ENCODE measurements at regions not wholly inside any gene's neighbourhood (a gene's known extent, or its start where the extent isn't known, plus 50 kb on each side); places are given as distances from the start of the nearest gene placed in this dataset.
"Not testable (repeated sequence)": the region's sequence is repeated elsewhere in the genome, so short reads cannot be mapped to it uniquely, and the experiment has no call there.

GRCh38 chr4:85127653-85128052 lies 161.2 kb upstream of the WDFY3 start:
- H3K9me3 ChIP-seq (ENCODE audit: control insufficient read depth in 1 of 2, low read length in 2 of 2) = peaks cover 4 to 8% of the 10 kb centered on the region in 2 donors
- no peak overlapping the region for H3K27ac ChIP-seq (ENCODE audit: low read depth, low read length)

DNA sequence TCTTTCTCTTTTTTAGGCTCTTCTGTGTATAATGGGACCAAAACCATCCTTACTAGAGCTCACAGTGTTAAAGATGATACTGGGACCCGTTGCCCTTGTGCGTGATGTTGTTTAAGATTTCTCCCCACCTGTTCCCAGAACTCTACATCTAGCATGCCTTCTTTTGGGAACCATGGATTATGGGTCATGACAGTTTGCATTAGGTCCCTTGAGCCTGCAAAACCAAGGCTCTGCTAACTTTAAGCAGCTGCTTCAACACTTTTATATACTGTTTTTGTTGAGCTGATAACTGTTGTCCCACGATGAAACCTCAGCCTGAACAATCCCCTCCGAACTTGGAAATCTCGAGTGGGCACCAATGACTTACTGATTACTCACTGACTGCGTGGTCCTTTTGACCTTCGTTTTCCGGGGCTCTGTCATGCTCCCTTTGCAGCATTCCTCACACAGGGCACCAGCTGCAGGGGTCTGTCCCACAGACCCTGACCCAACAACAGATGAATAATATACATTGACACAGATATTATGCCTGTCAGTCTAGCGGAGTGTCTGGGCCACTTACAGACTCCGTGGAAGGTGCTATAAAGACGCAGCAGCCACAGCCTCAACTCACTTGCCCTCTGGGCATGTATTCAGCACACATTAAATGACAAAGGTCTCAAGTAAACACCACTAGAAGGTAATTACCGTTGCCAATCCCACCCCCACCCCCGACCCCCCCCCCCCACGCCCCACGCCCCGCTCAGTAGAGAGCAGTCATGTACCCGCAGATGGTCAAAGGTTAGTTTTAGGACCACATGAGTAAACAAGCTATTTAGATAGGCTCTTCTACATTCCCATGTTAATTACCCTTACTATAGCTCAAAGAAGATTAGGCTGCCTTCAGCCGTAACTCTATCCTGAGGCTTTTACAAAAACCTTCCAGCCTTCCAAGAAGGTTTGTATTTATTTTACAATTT lies 162.0 kb upstream of the WDFY3 start:
- Histone ChIP-seq H3K9ac (ENCODE audit: low read depth in 1 of 2, low read length in 2 of 2) (no peak overlapping the region), H3K9me3 (ENCODE audit: control insufficient read depth in 1 of 2, low read length in 2 of 2) (peaks cover 4 to 8% of the 10 kb centered on the region in 2 donors), H3K27me3 (ENCODE audit: control insufficient read depth in 1 of 2, insufficient read depth in 2 of 2, low read length in 2 of 2) (no peaks in the 10 kb centered on the region), H3K36me3 (ENCODE audit: control insufficient read depth in 1 of 2, insufficient read depth in 2 of 2, low read length in 2 of 2) (no peaks in the 10 kb centered on the region), H3K4me3 (ENCODE audit: low read depth in 1 of 2, low read length in 2 of 2) (no peak overlapping the region), H3K27ac (ENCODE audit: low read depth, low read length) (no peak overlapping the region), H3K4me1 (ENCODE audit: control insufficient read depth in 1 of 2, insufficient read depth in 2 of 2, low read length in 2 of 2) (no peaks in the 10 kb centered on the region)

More at GRCh38 chr4:85127653-85128052, 161.2 kb upstream of the WDFY3 start:
- Histone ChIP-seq H3K36me3 (ENCODE audit: control insufficient read depth in 1 of 2, insufficient read depth in 2 of 2, low read length in 2 of 2) (no peaks in the 10 kb centered on the region), H3K4me3 (ENCODE audit: low read depth in 1 of 2, low read length in 2 of 2) (no peak overlapping the region), H3K4me1 (ENCODE audit: control insufficient read depth in 1 of 2, insufficient read depth in 2 of 2, low read length in 2 of 2) (no peaks in the 10 kb centered on the region), H3K9ac (ENCODE audit: low read depth in 1 of 2, low read length in 2 of 2) (no peak overlapping the region), H3K27me3 (ENCODE audit: control insufficient read depth in 1 of 2, insufficient read depth in 2 of 2, low read length in 2 of 2) (no peaks in the 10 kb centered on the region)

- H3K36me3 ChIP-seq (ENCODE audit: control insufficient read depth in 1 of 2, insufficient read depth in 2 of 2, low read length in 2 of 2); H3K9ac ChIP-seq (ENCODE audit: low read depth in 1 of 2, low read length in 2 of 2); H3K27ac ChIP-seq (ENCODE audit: low read depth, low read length); H3K4me1 ChIP-seq (ENCODE audit: control insufficient read depth in 1 of 2, insufficient read depth in 2 of 2, low read length in 2 of 2); H3K4me3 ChIP-seq (ENCODE audit: low read depth in 1 of 2, low read length in 2 of 2); H3K9me3 ChIP-seq (ENCODE audit: control insufficient read depth in 1 of 2, low read length in 2 of 2); H3K27me3 ChIP-seq (ENCODE audit: control insufficient read depth in 1 of 2, insufficient read depth in 2 of 2, low read length in 2 of 2): not testable (repeated sequence)
Observed at GRCh38 chr4:85129354-85130125, 163.1 kb upstream of the WDFY3 start.

- Histone ChIP-seq H3K4me3 (ENCODE audit: low read depth in 1 of 2, low read length in 2 of 2) (no peak overlapping the region), H3K27ac (ENCODE audit: low read depth, low read length) (no peak overlapping the region), H3K36me3 (ENCODE audit: control insufficient read depth in 1 of 2, insufficient read depth in 2 of 2, low read length in 2 of 2) (no peaks in the 10 kb centered on the region), H3K9me3 (ENCODE audit: control insufficient read depth in 1 of 2, low read length in 2 of 2) (peaks cover 4 to 8% of the 10 kb centered on the region in 2 donors), H3K27me3 (ENCODE audit: control insufficient read depth in 1 of 2, insufficient read depth in 2 of 2, low read length in 2 of 2) (no peaks in the 10 kb centered on the region), H3K9ac (ENCODE audit: low read depth in 1 of 2, low read length in 2 of 2) (no peak overlapping the region), H3K4me1 (ENCODE audit: control insufficient read depth in 1 of 2, insufficient read depth in 2 of 2, low read length in 2 of 2) (no peaks in the 10 kb centered on the region)
Observed at GRCh38 chr4:85132117-85132516, 165.6 kb upstream of the WDFY3 start.

- H3K27ac ChIP-seq (ENCODE audit: low read depth, low read length) = no peak overlapping the region
- H3K36me3 ChIP-seq (ENCODE audit: control insufficient read depth in 1 of 2, insufficient read depth in 2 of 2, low read length in 2 of 2) = no peaks in the 10 kb centered on the region
- no peak overlapping the region for H3K4me3 ChIP-seq (ENCODE audit: low read depth in 1 of 2, low read length in 2 of 2)
- no peaks in the 10 kb centered on the region for H3K27me3 ChIP-seq (ENCODE audit: control insufficient read depth in 1 of 2, insufficient read depth in 2 of 2, low read length in 2 of 2)
- peaks cover 4 to 8% of the 10 kb centered on the region in 2 donors for H3K9me3 ChIP-seq (ENCODE audit: control insufficient read depth in 1 of 2, low read length in 2 of 2)
- no peak overlapping the region for H3K9ac ChIP-seq (ENCODE audit: low read depth in 1 of 2, low read length in 2 of 2)
- no peaks in the 10 kb centered on the region for H3K4me1 ChIP-seq (ENCODE audit: control insufficient read depth in 1 of 2, insufficient read depth in 2 of 2, low read length in 2 of 2)
Observed at GRCh38 chr4:85132570-85132969, 166.1 kb upstream of the WDFY3 start.

DNA sequence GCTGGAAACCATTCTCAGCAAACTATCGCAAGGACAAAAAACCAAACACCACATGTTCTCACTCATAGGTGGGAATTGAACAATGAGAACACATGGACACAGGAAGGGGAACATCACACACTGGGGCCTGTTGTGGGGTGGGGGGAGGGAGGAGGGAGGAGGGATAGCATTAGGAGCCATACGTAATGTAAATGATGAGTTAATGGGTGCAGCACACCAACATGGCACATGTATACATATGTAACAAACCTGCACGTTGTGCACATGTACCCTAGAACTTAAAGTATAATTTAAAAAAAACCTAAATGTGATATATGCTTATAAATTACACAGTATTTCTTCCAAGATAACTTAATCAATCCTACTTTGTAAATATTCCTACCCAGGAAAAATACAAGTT lies 173.3 kb upstream of the WDFY3 start:
- H3K9me3 ChIP-seq (ENCODE audit: control insufficient read depth in 1 of 2, low read length in 2 of 2); H3K4me1 ChIP-seq (ENCODE audit: control insufficient read depth in 1 of 2, insufficient read depth in 2 of 2, low read length in 2 of 2); H3K9ac ChIP-seq (ENCODE audit: low read depth in 1 of 2, low read length in 2 of 2); H3K27ac ChIP-seq (ENCODE audit: low read depth, low read length); H3K4me3 ChIP-seq (ENCODE audit: low read depth in 1 of 2, low read length in 2 of 2); H3K27me3 ChIP-seq (ENCODE audit: control insufficient read depth in 1 of 2, insufficient read depth in 2 of 2, low read length in 2 of 2); H3K36me3 ChIP-seq (ENCODE audit: control insufficient read depth in 1 of 2, insufficient read depth in 2 of 2, low read length in 2 of 2): not testable (repeated sequence)

DNA sequence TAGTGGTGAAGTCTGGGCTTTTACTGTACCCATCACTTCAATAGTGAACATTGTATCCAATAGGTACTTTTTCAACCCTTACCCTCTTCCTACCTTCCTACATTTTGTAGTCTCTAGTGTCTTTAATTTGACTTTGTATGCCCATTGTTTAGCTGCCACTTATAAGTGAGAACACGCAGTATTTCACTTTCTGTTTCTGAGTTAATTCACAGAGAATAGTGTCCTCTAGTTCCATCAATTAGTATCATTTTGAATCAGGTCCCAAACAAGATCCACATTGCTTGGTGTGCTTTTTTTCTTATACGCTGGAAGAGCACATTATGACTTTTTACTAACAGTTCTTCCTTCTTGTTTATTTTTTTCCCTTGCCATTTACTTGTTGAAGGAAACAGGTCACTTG lies 176.0 kb upstream of the WDFY3 start:
- Histone ChIP-seq H3K9ac (ENCODE audit: low read depth in 1 of 2, low read length in 2 of 2) (no peak overlapping the region), H3K9me3 (ENCODE audit: control insufficient read depth in 1 of 2, low read length in 2 of 2) (no peaks in the 10 kb centered on the region), H3K27me3 (ENCODE audit: control insufficient read depth in 1 of 2, insufficient read depth in 2 of 2, low read length in 2 of 2) (no peaks in the 10 kb centered on the region), H3K4me1 (ENCODE audit: control insufficient read depth in 1 of 2, insufficient read depth in 2 of 2, low read length in 2 of 2) (no peaks in the 10 kb centered on the region), H3K36me3 (ENCODE audit: control insufficient read depth in 1 of 2, insufficient read depth in 2 of 2, low read length in 2 of 2) (no peaks in the 10 kb centered on the region), H3K27ac (ENCODE audit: low read depth, low read length) (no peak overlapping the region), H3K4me3 (ENCODE audit: low read depth in 1 of 2, low read length in 2 of 2) (no peak overlapping the region)

DNA sequence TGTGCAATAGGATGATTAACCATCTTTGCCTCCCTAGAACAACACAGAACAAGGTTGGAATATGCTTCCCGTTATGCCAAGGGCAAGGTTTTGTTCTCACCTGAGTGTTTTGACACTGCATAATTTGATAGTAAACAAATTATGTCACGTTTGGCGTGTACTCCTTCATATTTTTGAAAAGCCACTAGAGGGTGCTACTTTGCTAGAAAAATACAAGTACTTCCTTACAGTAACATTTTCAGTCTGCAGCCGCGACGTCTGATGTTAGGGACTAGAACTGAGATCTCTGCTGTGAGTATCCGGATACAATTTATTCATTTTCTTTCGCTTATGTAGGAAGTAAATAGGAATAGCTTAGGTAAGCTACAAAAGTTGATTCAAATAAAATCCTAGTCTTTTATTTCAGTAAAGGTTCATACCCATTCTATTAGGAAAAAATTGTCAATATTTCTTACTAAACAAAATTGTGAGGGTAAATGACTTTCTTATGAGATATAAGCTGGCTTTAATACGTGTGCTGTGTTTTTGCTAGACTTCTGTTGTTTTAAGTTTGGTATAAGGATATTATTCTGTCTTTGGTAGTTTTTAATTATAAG lies 181.1 kb upstream of the WDFY3 start:
- Histone ChIP-seq H3K9ac (ENCODE audit: low read depth in 1 of 2, low read length in 2 of 2) (no peak overlapping the region), H3K4me3 (ENCODE audit: low read depth in 1 of 2, low read length in 2 of 2) (no peak overlapping the region), H3K27me3 (ENCODE audit: control insufficient read depth in 1 of 2, insufficient read depth in 2 of 2, low read length in 2 of 2) (no peaks in the 10 kb centered on the region)

DNA sequence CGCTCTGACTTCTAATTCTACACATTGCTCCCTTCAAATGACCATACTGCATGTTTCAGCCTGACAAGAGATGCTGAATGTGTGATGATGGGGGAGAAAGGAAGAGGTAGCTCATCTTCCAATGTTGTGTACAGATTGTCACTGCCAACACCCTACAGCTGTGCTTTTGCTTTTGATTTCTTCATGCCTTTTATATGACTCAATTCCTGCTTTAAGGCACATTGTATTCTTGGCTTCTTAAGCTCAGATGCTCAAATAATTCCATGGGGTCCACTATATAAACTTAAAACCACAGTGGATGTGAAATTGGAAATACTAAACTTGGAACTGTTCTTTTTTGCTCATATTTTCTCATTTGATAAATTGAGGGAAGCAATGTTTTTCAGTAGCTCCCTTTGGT lies 183.2 kb upstream of the WDFY3 start:
- H3K9me3 ChIP-seq (ENCODE audit: control insufficient read depth in 1 of 2, low read length in 2 of 2) = no peaks in the 10 kb centered on the region
- no peaks in the 10 kb centered on the region for H3K36me3 ChIP-seq (ENCODE audit: control insufficient read depth in 1 of 2, insufficient read depth in 2 of 2, low read length in 2 of 2)
- H3K9ac ChIP-seq (ENCODE audit: low read depth in 1 of 2, low read length in 2 of 2) = no peak overlapping the region
- no peak overlapping the region for H3K27ac ChIP-seq (ENCODE audit: low read depth, low read length)
- H3K4me1 ChIP-seq (ENCODE audit: control insufficient read depth in 1 of 2, insufficient read depth in 2 of 2, low read length in 2 of 2) = no peaks in the 10 kb centered on the region
- H3K4me3 ChIP-seq (ENCODE audit: low read depth in 1 of 2, low read length in 2 of 2) = no peak overlapping the region
- no peaks in the 10 kb centered on the region for H3K27me3 ChIP-seq (ENCODE audit: control insufficient read depth in 1 of 2, insufficient read depth in 2 of 2, low read length in 2 of 2)

More for the DNA sequence above, 181.1 kb upstream of the WDFY3 start:
- H3K36me3 ChIP-seq (ENCODE audit: control insufficient read depth in 1 of 2, insufficient read depth in 2 of 2, low read length in 2 of 2) = no peaks in the 10 kb centered on the region
- H3K4me1 ChIP-seq (ENCODE audit: control insufficient read depth in 1 of 2, insufficient read depth in 2 of 2, low read length in 2 of 2) = no peaks in the 10 kb centered on the region
- H3K9me3 ChIP-seq (ENCODE audit: control insufficient read depth in 1 of 2, low read length in 2 of 2) = no peaks in the 10 kb centered on the region
- H3K27ac ChIP-seq (ENCODE audit: low read depth, low read length) = no peak overlapping the region

DNA sequence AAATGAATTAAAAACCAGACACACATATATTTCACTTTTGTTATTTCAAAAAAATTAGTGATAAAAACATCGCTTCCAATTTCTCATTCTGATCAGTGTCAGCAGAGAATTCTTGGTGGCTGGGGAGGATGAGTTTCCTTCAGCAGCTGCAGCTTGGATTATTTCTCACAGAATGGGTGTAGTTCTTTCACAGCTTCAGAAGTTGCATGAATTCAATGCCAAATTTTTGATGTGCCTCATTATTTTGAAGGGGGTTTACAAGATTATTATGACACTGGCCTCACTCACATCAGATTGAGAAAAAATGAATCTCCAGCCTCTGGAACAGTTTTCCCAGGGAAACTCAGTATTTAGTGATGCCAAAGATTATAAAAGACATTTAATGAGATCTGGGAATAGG lies 184.9 kb upstream of the WDFY3 start:
- Histone ChIP-seq H3K9me3 (ENCODE audit: control insufficient read depth in 1 of 2, low read length in 2 of 2) (no peaks in the 10 kb centered on the region), H3K4me1 (ENCODE audit: control insufficient read depth in 1 of 2, insufficient read depth in 2 of 2, low read length in 2 of 2) (no peaks in the 10 kb centered on the region), H3K4me3 (ENCODE audit: low read depth in 1 of 2, low read length in 2 of 2) (no peak overlapping the region), H3K36me3 (ENCODE audit: control insufficient read depth in 1 of 2, insufficient read depth in 2 of 2, low read length in 2 of 2) (no peaks in the 10 kb centered on the region), H3K9ac (ENCODE audit: low read depth in 1 of 2, low read length in 2 of 2) (no peak overlapping the region), H3K27me3 (ENCODE audit: control insufficient read depth in 1 of 2, insufficient read depth in 2 of 2, low read length in 2 of 2) (no peaks in the 10 kb centered on the region), H3K27ac (ENCODE audit: low read depth, low read length) (no peak overlapping the region)
